ENCODE measurements at regions not wholly inside any gene's neighbourhood (a gene's known extent, or its start where the extent isn't known, plus 50 kb on each side); places are given as distances from the start of the nearest gene placed in this dataset.

DNA sequence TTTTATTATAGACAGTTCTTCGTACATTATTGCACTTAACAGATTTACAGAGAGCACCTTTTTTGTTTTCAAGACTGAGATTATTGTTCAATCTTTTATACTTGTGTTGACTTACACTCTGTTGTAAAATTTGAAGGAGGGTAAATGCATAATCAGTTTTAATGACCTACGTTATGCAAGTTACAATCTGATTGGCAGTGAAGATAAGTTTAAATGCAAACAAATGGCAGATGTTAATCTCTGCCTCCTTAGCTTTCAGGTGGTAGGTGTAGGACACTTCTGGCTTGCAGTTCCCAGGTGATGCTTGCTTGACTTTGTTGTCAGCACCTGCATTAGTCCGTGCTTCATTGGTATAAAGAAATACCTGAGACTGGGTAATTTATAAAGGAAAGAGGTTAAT lies 424.9 kb downstream of the FGF9 start:
- 76 to 80% methylated on average over 3 of the region's 3 CpGs for WGBS, 2 donors
- Histone ChIP-seq H3K27ac (no peak overlapping the region), H3K4me1 (no peaks in the 10 kb centered on the region), H3K9me3 (peaks cover 0 to 5% (median 0%) of the 10 kb centered on the region in 11 donors), H3K36me3 (no peaks in the 10 kb centered on the region), H3K4me3 (no peak overlapping the region), H3K27me3 (no peaks in the 10 kb centered on the region)
- ATAC-seq (no peak), DNase-seq (no peak)
- intact Hi-C loops (cut with DNase I), result no loop called here
- TF ChIP-seq CTCF (IDR thresholded peaks at IDR 0.05), result no peak

GRCh38 chr13:22099585-22099984 lies 428.7 kb downstream of the FGF9 start:
- intact Hi-C loops (cut with DNase I), result no loop called here
- TF ChIP-seq CTCF (IDR thresholded peaks at IDR 0.05), result no peak
- no peak for ATAC-seq
- Histone ChIP-seq H3K27me3 (no peaks in the 10 kb centered on the region), H3K4me1 (no peaks in the 10 kb centered on the region), H3K27ac (no peak overlapping the region), H3K36me3 (no peaks in the 10 kb centered on the region), H3K4me3 (no peak overlapping the region), H3K9me3 (peaks cover 0 to 5% (median 0%) of the 10 kb centered on the region in 11 donors)
- DNase-seq, result no peak

DNA sequence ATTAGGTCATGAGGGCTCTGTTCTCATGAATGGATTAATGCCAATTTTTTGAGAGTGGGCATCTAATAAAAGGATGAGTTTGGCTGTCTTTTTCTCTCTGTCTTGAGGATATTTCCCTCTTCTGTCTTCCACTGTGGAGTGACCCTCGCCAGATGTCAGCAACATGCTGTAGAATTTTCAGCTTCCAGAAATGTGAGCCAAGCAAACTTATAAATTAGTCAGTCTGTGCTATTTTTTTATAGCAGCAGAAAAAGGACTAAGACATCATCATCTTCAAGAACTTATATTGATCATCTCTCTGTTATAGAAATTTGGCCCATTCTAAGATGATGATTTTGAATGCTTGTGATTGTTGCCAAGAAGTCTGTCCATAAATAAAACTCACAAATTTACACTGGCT lies 431.4 kb downstream of the FGF9 start:
- H3K27me3 ChIP-seq, result no peaks in the 10 kb centered on the region
- ATAC-seq, result no peak
- DNase-seq, result no peak
- no peak overlapping the region for H3K4me3 ChIP-seq
- H3K4me1 ChIP-seq, result no peaks in the 10 kb centered on the region
- no peak overlapping the region for H3K27ac ChIP-seq
- WGBS, 2 donors, result 60 to 73% methylated on average over 1 of the region's 1 CpG
- H3K9me3 ChIP-seq, result peaks cover 0 to 5% (median 0%) of the 10 kb centered on the region in 11 donors
- intact Hi-C loops (cut with DNase I), result no loop called here
- H3K36me3 ChIP-seq, result no peaks in the 10 kb centered on the region
- TF ChIP-seq CTCF (IDR thresholded peaks at IDR 0.05), result no peak

GRCh38 chr13:22103046-22104027 lies 432.5 kb downstream of the FGF9 start:
- DNase-seq, result no peak
- Histone ChIP-seq H3K27me3 (no peaks in the 10 kb centered on the region), H3K4me3 (no peak overlapping the region), H3K9me3 (peaks cover 0 to 5% (median 0%) of the 10 kb centered on the region in 11 donors), H3K36me3 (no peaks in the 10 kb centered on the region), H3K4me1 (no peaks in the 10 kb centered on the region), H3K27ac (no peak overlapping the region)
- intact Hi-C loops (cut with DNase I), result no loop called here
- peak in 6 of 9 donors; percentile 10 to 38 (median 26) for TF ChIP-seq CTCF (IDR thresholded peaks at IDR 0.05)
- no peak for ATAC-seq
- WGBS, 2 donors, result 77 to 86% methylated on average over 10 of the region's 10 CpGs
